CD4-positive, alpha-beta T cell treated with Interleukin-17A for 1 hour (primary cell): ENCODE measurements at regions not wholly inside any gene's neighbourhood (a gene's known extent, or its start where the extent isn't known, plus 50 kb on each side); places are given as distances from the start of the nearest gene placed in this dataset.

Experiments used
- DNase-seq: peaks from one replicate; pipeline ENCODE4 v3.0.0-alpha.2; 2020

DNA sequence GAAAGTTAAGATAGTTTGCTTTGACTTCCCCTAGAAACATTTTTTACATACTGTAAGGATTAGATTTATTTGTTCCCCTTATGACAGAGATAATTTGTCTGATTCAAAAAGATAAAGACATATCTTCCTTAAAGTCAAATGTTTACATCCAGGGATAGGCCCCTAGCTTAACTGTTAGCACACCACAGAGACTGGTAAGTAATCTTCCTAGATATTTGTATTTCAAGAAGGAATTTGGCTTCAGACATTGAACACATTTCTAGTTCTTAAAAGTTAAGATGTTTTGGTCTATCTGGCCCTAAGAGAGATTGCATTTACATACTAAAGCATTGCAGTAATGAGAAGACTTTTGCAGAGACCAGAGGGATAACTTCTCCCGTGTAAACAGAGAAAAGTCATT, 1201.1 kb upstream of the GJE1 start:
- no peak for DNase-seq

- DNase-seq: no peak
Observed at GRCh38 chr6:140929121-140929520, 1203.6 kb upstream of the GJE1 start.

DNA sequence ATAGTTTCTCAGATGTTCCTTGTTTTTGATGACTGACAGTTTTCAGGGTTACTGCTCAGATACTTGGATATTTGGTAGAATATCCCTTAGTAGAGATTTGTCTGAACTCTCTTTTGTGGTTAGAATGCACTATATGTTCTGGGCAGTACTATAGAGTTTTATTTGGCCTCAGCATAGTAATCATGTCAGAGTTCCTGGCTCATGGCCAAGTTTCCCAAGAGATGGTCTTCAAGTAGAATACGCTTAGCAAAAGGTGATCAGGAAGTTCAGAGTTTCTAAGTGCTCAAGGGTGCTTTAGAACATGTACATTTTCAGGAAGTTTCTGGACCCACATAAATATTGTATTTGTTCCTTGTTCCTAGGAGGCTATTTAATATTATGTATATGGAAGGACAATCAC, 1209.7 kb upstream of the GJE1 start:
- no peak for DNase-seq

DNA sequence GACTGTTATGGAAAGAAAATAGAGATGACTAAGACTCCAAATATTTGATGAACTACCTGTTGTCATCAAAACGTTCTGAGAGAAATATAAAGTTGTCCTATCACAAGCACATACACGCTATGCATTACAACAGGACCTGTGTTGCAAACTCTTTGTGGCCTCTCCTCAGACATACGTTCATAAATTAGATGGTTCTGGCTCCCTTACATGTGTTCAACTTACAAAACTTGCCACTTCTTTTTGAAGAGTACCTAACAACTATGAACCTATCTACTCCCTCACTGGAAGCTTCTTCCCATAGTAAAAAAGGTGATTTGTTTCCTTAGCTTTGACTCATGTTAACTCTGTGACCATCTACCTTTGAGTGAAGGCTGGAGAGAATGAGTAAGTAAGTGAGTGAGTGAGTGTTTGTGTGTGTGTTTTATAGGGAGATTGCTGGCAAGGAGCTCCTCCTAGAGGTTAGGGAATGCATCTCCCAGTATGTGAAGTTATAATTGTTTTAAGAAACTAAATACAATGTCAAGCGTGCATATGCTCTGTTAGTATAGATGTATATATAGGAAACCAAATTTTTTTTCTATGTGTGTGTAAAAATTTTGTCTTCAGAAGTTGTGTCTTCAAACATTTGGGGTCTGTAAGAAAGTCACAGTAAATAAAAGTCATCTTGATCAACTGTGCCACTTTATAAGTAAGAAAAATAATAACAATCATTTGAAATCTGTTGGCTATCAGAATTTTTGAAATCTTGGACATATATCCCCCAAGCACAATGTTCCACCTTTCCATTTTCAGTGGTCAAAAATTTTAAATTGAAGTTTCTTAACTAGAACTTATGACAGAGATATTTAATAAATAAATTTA, 1211.1 kb upstream of the GJE1 start:
- DNase-seq: no peak

- no peak for DNase-seq
Observed at GRCh38 chr6:140917911-140918310, 1214.8 kb upstream of the GJE1 start.

DNA sequence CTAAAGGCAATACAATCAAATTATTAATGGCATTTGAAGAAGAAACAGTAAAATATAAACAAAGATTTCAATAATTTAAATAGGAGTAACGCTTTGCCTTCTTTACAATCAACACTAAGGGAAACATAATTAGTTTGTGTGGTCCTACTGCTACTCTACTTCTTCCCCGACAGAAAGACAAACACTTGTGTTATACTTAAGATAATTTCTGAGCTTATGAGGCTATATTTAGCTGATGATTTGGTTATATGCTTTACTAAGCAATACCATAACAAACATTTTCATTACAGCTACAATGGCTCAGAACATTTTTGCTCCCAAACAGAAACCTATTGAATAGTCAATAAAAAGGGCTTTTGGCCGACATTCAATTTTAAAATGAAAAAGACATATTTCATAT, 1217.2 kb upstream of the GJE1 start:
- no peak for DNase-seq

- DNase-seq: no peak
Observed at GRCh38 chr6:140915103-140915502, 1217.6 kb upstream of the GJE1 start.

DNA sequence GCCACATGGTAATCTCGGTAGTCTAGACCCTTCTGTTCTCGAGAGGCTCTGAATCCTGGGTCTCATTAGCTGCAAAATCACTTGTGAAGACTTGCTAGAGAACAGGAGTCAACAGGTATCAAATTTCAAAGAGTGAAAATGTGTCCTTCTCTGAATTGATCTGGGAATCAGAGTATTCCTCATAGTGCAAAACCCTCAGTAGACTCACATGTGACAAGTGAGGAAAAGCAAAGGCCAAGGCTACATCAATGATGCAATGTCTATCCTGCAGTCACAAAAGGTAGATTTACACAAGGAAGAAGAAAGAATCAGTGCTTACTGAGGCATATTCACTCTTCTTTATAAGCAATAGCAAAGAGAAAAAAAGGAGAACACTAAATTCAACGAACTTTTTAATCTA, 1220.0 kb upstream of the GJE1 start:
- DNase-seq: no peak

GRCh38 chr6:140909625-140910024, 1223.1 kb upstream of the GJE1 start:
- DNase-seq: no peak

- DNase-seq: no peak
Observed at GRCh38 chr6:140909156-140909555, 1223.6 kb upstream of the GJE1 start.

DNA sequence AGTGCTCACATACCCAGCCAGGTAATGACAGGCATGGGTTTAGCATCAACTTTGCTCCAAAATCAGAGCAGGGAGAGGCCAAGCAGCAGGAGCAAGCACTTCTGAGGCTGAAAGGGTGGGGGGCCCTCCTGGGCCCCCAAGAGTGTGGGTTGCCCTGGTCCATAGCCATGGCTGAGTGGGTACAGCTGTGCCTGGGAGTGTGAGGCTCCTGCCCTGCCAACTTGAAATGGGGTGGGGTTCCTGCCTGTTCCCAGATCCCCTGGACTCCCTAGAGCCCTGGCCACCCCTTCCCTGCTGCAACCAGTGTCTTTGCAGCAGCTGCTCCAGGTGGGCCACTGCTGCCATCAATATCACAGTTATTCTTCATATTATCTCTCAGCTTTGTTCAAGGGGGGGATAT, 1224.2 kb upstream of the GJE1 start:
- DNase-seq: no peak

- no peak for DNase-seq
Observed at GRCh38 chr6:140907235-140907634, 1225.5 kb upstream of the GJE1 start.

DNA sequence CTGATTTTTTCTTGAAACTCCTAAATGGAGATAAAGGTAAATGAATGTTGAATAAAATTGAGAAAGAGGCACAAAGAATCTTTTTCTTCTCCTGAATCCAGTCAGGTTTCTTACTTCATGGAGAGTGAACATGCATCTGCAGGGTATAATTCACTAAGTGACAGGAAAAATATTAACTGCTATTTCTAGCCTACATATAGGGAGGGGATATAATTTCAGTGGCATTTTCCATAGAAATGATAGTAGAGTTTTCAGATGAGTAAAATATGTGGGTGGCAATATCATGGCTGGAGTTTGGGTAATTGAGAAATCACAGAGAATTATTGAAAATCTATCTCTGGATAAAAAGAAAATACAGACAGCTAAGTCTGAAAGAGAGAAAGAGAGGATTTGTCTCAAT, 1227.0 kb upstream of the GJE1 start:
- no peak for DNase-seq

- no peak for DNase-seq
Observed at GRCh38 chr6:140905050-140905449, 1227.7 kb upstream of the GJE1 start.

DNA sequence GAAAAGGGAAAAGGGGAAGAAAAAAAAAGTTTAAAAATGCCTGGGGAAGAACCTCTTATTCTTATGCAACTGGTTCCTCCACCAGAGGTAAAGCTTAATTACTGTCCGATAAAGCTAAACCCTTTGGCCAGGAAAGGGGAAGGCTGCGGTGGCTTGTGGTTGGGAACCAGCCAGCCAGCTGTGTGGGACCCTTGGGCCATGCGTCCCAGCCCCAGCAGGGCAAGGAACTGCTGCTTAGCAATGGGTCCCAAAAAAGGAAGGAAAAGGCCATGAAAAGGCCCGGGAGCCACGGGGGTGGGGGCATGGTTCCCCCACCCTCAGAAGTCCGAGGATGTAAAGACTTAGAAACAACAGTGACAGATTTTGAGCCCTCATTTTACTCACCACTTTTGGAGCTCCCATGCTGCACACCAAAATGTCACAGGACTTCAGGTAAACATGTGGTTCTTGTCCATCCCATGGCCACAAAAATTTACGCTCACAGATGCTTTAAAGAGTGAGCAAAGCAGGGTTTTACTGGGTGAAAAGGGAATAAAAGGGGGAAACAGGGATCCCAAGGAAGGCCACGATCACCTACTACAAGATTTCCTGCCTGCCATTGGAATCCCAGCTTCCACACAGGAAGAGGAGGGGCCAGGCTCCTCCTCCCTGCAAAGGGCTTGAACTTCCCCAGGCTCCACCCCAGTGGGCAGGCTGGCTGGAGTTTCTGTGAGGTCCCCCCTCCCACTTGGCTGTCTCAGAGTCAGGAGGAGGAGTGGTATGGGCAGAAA, 1234.7 kb upstream of the GJE1 start:
- DNase-seq: no peak

DNA sequence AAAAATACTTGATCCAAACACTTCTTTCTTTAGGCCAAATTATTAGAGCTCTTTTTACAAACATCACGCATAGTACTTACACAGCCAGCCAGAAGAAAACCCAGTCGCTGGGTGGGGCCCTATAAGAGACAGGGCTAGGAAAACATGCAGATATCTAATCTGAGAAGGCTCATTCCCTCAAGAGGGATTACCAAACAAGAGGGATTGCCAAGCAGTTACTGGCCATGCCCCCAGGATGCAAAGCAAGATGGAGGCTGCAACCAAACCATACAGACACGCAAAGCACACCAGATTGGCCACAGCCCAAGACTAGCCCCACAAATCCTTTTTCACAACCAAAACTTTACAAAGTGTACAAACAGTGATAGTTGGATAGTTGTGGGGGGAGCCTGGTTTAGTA, 1235.4 kb upstream of the GJE1 start:
- DNase-seq: no peak

- no peak for DNase-seq
Observed at GRCh38 chr6:140893432-140893831, 1239.3 kb upstream of the GJE1 start.

GRCh38 chr6:140879946-140880345, 1252.8 kb upstream of the GJE1 start:
- no peak for DNase-seq

- no peak for DNase-seq
Observed at GRCh38 chr6:140874066-140874465, 1258.7 kb upstream of the GJE1 start.

- DNase-seq: no peak
Observed at GRCh38 chr6:140872885-140873284, 1259.8 kb upstream of the GJE1 start.

DNA sequence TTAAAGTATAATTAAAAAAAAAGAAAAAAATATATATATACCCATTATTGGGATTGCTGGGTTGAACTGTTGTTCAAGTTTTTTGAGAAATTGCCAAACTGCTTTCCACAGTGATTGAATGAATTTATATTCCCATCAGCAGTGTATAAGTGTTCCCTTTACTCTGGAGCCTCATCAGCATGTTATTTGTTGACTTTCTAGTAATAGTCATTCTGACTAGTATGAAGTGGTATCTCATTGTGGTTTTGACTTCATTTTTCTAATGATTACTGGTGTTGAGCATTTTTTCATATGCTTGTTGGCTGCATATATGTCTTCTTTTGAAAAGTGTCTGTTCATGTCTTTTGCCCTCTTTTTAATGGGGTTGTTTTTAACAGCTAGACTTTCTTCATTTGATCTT, 1260.8 kb upstream of the GJE1 start:
- no peak for DNase-seq

DNA sequence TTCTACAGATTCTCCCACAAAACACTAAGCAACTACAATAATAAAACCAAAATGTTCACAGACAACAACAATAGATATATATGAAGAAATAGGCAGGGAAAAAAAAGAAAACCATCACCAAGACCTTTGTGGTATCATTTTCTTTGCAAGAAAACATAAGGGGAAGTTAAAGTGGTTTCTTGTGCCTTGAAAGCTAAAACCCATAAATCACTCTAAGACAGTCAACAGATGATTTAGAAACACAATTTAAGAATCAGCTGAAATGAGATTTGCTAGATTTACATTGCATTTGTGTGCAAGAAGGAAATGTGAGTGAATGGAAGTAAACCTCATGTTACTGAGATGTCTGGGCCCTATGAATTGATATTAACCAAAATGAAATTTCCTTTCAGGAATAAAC, 1265.4 kb upstream of the GJE1 start:
- no peak for DNase-seq

DNA sequence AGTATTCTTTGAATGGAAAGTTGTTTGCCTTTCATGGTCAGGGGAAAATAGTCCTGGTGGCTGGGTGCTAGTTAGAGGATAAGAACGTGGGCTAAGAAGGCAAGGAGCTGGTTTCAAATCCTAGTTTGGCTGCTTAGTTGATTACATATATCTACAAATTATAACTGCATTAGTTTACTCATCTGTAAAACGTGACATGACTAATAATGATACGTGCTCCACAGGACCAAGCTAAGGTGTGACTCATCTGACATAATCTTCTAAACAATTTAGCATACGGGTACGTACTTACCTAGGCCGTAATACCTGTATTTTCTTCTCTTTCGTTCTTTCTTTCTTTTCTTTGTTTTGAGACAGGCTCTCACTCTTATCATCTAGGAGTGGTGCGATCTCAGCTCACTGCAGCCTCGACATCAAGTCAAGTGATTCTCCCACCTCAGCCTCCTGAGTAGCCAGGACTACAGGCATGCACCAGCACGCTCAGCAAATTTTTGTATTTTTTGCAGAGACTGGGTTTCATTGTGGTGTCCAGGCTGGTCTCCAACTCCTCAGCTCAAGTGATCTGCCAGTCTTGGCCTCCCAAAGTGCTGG, 1274.2 kb upstream of the GJE1 start:
- no peak for DNase-seq

DNA sequence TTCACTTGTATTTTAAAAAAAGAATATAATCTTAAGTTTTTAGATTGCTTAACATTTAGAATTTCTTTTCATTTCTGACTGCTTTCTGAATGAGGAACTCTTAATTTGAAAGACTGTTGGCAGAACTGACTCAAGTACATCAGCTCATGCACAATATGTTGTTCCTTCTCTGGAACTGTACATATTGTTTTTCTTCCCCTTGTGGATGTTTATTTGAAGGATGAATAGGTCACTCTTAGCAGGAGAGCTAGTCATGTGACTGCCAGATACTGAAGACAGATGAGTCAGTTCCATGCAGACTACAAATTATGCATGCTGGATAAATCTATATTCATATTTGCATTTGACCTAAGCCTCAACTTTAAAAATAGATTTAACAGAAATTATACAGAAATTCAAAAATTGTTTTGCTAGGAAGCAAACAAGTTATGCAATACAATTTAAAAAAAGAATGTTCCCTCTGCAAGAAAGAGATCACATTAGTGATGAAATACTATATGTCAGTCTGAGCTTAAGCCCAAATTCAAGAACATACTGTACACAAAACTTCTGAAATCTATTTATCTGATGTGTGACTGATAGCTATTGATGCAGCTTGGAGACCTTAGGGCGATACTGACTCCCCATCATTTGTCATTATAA, 1274.9 kb upstream of the GJE1 start:
- no peak for DNase-seq
